ENCODE measurements at regions not wholly inside any gene's neighbourhood (a gene's known extent, or its start where the extent isn't known, plus 50 kb on each side); places are given as distances from the start of the nearest gene placed in this dataset.

GRCh38 chr9:134259708-134260107 is 66.5 kb upstream of the RXRA start:
- no peak for TF ChIP-seq CTCF (IDR thresholded peaks at IDR 0.05)
- Mint-ChIP-seq H3K27me3 (ENCODE audit: low read depth) (peaks cover 3% of the 10 kb centered on the region), H3K9me3 (ENCODE audit: low read depth) (no peaks in the 10 kb centered on the region), H3K36me3 (ENCODE audit: low read depth) (no peaks in the 10 kb centered on the region), H3K4me3 (ENCODE audit: unreplicated experiment) (no peak overlapping the region), H3K4me1 (ENCODE audit: low read depth) (no peaks in the 10 kb centered on the region), H3K27ac (ENCODE audit: unreplicated experiment) (no peak overlapping the region)
- no peak for DNase-seq (ENCODE audit: low spot score)

GRCh38 chr9:134260801-134261200 is 65.5 kb upstream of the RXRA start:
- H3K27ac Mint-ChIP-seq (ENCODE audit: unreplicated experiment): no peak overlapping the region
- H3K36me3 Mint-ChIP-seq (ENCODE audit: low read depth): no peaks in the 10 kb centered on the region
- H3K27me3 Mint-ChIP-seq (ENCODE audit: low read depth): peaks cover 4% of the 10 kb centered on the region
- H3K4me1 Mint-ChIP-seq (ENCODE audit: low read depth): no peaks in the 10 kb centered on the region
- no peak for DNase-seq (ENCODE audit: low spot score)
- TF ChIP-seq CTCF (IDR thresholded peaks at IDR 0.05): no peak
- no peak overlapping the region for H3K4me3 Mint-ChIP-seq (ENCODE audit: unreplicated experiment)
- no peaks in the 10 kb centered on the region for H3K9me3 Mint-ChIP-seq (ENCODE audit: low read depth)

GRCh38 chr9:134262035-134262434 is 64.2 kb upstream of the RXRA start:
- no peaks in the 10 kb centered on the region for H3K4me1 Mint-ChIP-seq (ENCODE audit: low read depth)
- H3K36me3 Mint-ChIP-seq (ENCODE audit: low read depth): no peaks in the 10 kb centered on the region
- no peak for TF ChIP-seq CTCF (IDR thresholded peaks at IDR 0.05)
- no peak overlapping the region for H3K4me3 Mint-ChIP-seq (ENCODE audit: unreplicated experiment)
- H3K27ac Mint-ChIP-seq (ENCODE audit: unreplicated experiment): no peak overlapping the region
- H3K9me3 Mint-ChIP-seq (ENCODE audit: low read depth): no peaks in the 10 kb centered on the region
- DNase-seq (ENCODE audit: low spot score): no peak
- H3K27me3 Mint-ChIP-seq (ENCODE audit: low read depth): peaks cover 6% of the 10 kb centered on the region

- Mint-ChIP-seq H3K9me3 (ENCODE audit: low read depth) (no peaks in the 10 kb centered on the region), H3K27me3 (ENCODE audit: low read depth) (peaks cover 6% of the 10 kb centered on the region), H3K36me3 (ENCODE audit: low read depth) (no peaks in the 10 kb centered on the region), H3K4me1 (ENCODE audit: low read depth) (peaks cover 5% of the 10 kb centered on the region), H3K27ac (ENCODE audit: unreplicated experiment) (no peak overlapping the region), H3K4me3 (ENCODE audit: unreplicated experiment) (no peak overlapping the region)
- no peak for TF ChIP-seq CTCF (IDR thresholded peaks at IDR 0.05)
- DNase-seq (ENCODE audit: low spot score): no peak
Measured at GRCh38 chr9:134263596-134263995, 62.7 kb upstream of the RXRA start.

- H3K27me3 Mint-ChIP-seq (ENCODE audit: low read depth): peaks cover 6% of the 10 kb centered on the region
Measured at GRCh38 chr9:134264169-134264568, 62.1 kb upstream of the RXRA start.

More at GRCh38 chr9:134264169-134264568, 62.1 kb upstream of the RXRA start:
- no peak for TF ChIP-seq CTCF (IDR thresholded peaks at IDR 0.05)
- H3K36me3 Mint-ChIP-seq (ENCODE audit: low read depth): no peaks in the 10 kb centered on the region
- no peak overlapping the region for H3K4me3 Mint-ChIP-seq (ENCODE audit: unreplicated experiment)
- peaks cover 5% of the 10 kb centered on the region for H3K4me1 Mint-ChIP-seq (ENCODE audit: low read depth)
- no peak for DNase-seq (ENCODE audit: low spot score)
- H3K27ac Mint-ChIP-seq (ENCODE audit: unreplicated experiment): no peak overlapping the region
- no peaks in the 10 kb centered on the region for H3K9me3 Mint-ChIP-seq (ENCODE audit: low read depth)

All from chondrocyte (in vitro differentiated cells).